Bronchial epithelial cell (primary cell): ENCODE measurements at regions not wholly inside any gene's neighbourhood (a gene's known extent, or its start where the extent isn't known, plus 50 kb on each side); places are given as distances from the start of the nearest gene placed in this dataset.
A peak's percentile ranks its signal among the peaks of the same experiment; 100 is the strongest.

ENCODE experiments used
- DNase-seq: peaks from one replicate; pipeline ENCODE4 v3.0.0-alpha.2; 2010; ENCODE audit warnings: low read depth
- FAIRE-seq: peaks from 2 replicates; lab custom pipeline; 2011; peaks lifted over from hg19 to GRCh38; lab: Jason Lieb, UNC
- H3K27me3 ChIP-seq: 2 replicates; pipeline ENCODE4 v1.5.1; 2011; ENCODE audit warnings: low read length; ENCODE audit not compliant: control insufficient read depth, insufficient read depth
- H3K36me3 ChIP-seq: 2 replicates; pipeline ENCODE4 v1.5.1; 2011; ENCODE audit warnings: low read length; ENCODE audit not compliant: control insufficient read depth, insufficient read depth
- H3K4me3 ChIP-seq: 2 replicates; pipeline ENCODE4 v1.5.1; 2011; ENCODE audit warnings: mild to moderate bottlenecking, low read depth, low read length, control low read depth
- TF ChIP-seq, protein P1 (sequence below): IDR thresholded peaks from 2 replicates; pipeline ENCODE4 v1.5.1; 2011; ENCODE audit warnings: mild to moderate bottlenecking, moderate library complexity, low read length, control low read depth, inconsistent platforms; ENCODE audit not compliant: insufficient read depth, severe bottlenecking

DNA sequence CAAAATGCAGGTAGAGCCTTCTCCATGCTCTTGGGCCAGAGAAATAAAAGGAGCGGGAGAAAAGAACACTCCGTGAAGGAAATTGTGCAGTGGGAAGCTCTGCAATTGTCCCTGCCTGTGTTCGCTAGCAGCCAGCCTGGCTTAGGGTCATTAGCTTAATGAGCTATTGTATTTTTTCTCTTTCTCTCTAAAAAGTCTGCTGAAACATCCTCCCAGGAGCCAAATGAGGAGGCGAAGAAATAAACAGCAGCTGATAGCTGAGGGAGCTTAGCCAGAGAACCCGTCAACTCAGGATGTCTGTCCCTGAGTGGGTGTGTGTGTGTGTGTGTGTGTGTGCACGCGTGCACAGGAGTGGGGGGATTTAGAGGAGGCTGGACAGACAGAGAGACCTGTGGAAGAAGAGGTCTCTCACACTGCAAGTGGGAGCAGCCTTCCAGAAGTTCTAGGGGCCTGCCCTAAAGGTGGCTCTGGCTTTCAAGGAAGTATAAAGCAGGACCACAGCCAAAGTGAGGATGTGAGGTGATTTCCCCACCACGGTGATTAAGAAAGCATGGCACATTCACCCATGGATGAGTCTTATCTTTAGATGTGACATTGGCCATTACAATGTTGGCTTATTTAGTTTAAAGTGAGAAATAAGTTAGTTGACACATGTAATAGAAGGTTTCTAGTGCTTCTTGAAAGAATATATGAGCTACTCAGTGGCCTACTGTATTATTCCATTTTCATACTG is 690.4 kb downstream of the RNF144A start:
- no peak for DNase-seq
- Histone ChIP-seq H3K4me3 (no peak overlapping the region), H3K36me3 (no peaks in the 10 kb centered on the region), H3K27me3 (no peaks in the 10 kb centered on the region)
- peak; percentile 81 for FAIRE-seq
- TF ChIP-seq, protein P1, sequence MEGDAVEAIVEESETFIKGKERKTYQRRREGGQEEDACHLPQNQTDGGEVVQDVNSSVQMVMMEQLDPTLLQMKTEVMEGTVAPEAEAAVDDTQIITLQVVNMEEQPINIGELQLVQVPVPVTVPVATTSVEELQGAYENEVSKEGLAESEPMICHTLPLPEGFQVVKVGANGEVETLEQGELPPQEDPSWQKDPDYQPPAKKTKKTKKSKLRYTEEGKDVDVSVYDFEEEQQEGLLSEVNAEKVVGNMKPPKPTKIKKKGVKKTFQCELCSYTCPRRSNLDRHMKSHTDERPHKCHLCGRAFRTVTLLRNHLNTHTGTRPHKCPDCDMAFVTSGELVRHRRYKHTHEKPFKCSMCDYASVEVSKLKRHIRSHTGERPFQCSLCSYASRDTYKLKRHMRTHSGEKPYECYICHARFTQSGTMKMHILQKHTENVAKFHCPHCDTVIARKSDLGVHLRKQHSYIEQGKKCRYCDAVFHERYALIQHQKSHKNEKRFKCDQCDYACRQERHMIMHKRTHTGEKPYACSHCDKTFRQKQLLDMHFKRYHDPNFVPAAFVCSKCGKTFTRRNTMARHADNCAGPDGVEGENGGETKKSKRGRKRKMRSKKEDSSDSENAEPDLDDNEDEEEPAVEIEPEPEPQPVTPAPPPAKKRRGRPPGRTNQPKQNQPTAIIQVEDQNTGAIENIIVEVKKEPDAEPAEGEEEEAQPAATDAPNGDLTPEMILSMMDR = no peak

GRCh38 chr2:7609556-7609955 is 692.3 kb downstream of the RNF144A start:
- H3K4me3 ChIP-seq = no peak overlapping the region
- FAIRE-seq = no peak
- DNase-seq = no peak
- TF ChIP-seq, protein P1 = no peak
- no peaks in the 10 kb centered on the region for H3K27me3 ChIP-seq
- no peaks in the 10 kb centered on the region for H3K36me3 ChIP-seq

DNA sequence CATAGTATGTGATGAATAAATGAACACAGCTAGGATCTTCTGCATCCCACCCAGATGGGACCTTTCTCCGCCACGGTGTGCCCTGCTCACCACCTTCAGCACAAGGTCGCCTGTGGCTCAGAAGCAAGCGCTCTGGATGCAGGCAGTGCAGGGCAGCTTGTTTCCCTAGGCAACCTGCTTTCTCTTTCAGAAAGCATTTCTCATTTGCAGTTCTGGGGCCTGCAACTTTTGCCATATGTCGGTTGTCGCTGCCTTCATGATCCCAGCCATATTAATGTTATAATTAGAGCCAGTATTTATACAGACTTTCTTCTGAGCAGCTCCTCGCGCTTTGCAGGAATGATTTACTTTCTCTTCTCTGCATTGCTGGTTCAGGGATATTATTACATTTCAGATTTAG is 692.8 kb downstream of the RNF144A start:
- Histone ChIP-seq H3K4me3 (no peak overlapping the region), H3K27me3 (no peaks in the 10 kb centered on the region), H3K36me3 (no peaks in the 10 kb centered on the region)
- TF ChIP-seq, protein P1 = no peak
- DNase-seq = no peak
- FAIRE-seq = no peak

GRCh38 chr2:7611750-7612149 is 694.5 kb downstream of the RNF144A start:
- DNase-seq (no peak), FAIRE-seq (no peak)
- no peaks in the 10 kb centered on the region for H3K36me3 ChIP-seq
- no peak overlapping the region for H3K4me3 ChIP-seq
- TF ChIP-seq, protein P1 = no peak
- no peaks in the 10 kb centered on the region for H3K27me3 ChIP-seq

GRCh38 chr2:7612969-7613368 is 695.8 kb downstream of the RNF144A start:
- Histone ChIP-seq H3K36me3 (no peaks in the 10 kb centered on the region), H3K4me3 (no peak overlapping the region), H3K27me3 (no peaks in the 10 kb centered on the region)
- FAIRE-seq (no peak), DNase-seq (peak; percentile 7)
- TF ChIP-seq, protein P1 = no peak

GRCh38 chr2:7613831-7614230 is 696.6 kb downstream of the RNF144A start:
- FAIRE-seq (no peak), DNase-seq (no peak)
- TF ChIP-seq, protein P1 = no peak
- Histone ChIP-seq H3K36me3 (no peaks in the 10 kb centered on the region), H3K27me3 (no peaks in the 10 kb centered on the region), H3K4me3 (no peak overlapping the region)
